Fibroblast of the aortic adventitia (primary cell): ENCODE measurements at regions not wholly inside any gene's neighbourhood (a gene's known extent, or its start where the extent isn't known, plus 50 kb on each side); places are given as distances from the start of the nearest gene placed in this dataset.

Experiments
- DNase-seq: peaks from one replicate; pipeline ENCODE4 v3.0.0-alpha.2; 2010; ENCODE audit warnings: low read depth
- H3K4me3 ChIP-seq: 2 replicates; pipeline ENCODE4 v1.5.1; 2011; ENCODE audit warnings: low read depth, mild to moderate bottlenecking, control low read depth, low read length, moderate library complexity
- TF ChIP-seq, protein P1 (sequence below): IDR thresholded peaks from 2 replicates; pipeline ENCODE4 v1.5.1; 2011; ENCODE audit warnings: mild to moderate bottlenecking, low read length, control low read depth, inconsistent platforms; ENCODE audit not compliant: insufficient read depth

DNA sequence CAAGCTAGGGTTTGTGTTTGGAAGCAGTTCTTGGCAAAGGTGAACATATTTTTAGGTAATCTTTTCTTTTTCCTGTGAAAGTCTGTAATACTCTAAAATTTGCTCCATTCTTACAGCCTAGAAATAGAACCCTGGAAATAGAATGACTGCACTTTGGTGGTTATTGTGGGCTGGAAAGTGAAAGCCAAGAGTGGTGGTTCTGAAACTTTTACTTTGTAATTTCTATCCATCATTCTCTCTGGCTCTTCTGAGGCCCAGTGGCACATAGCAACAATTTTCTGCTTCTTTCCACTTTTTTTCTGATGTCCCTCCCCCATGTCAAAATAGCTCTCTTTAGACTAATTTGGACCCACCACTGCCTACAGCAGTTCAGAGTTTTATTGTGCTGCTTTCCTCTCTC, 300.4 kb upstream of the RPS6KA3 start:
- TF ChIP-seq, protein P1, sequence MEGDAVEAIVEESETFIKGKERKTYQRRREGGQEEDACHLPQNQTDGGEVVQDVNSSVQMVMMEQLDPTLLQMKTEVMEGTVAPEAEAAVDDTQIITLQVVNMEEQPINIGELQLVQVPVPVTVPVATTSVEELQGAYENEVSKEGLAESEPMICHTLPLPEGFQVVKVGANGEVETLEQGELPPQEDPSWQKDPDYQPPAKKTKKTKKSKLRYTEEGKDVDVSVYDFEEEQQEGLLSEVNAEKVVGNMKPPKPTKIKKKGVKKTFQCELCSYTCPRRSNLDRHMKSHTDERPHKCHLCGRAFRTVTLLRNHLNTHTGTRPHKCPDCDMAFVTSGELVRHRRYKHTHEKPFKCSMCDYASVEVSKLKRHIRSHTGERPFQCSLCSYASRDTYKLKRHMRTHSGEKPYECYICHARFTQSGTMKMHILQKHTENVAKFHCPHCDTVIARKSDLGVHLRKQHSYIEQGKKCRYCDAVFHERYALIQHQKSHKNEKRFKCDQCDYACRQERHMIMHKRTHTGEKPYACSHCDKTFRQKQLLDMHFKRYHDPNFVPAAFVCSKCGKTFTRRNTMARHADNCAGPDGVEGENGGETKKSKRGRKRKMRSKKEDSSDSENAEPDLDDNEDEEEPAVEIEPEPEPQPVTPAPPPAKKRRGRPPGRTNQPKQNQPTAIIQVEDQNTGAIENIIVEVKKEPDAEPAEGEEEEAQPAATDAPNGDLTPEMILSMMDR: no peak
- H3K4me3 ChIP-seq: no peak overlapping the region
- no peak for DNase-seq

DNA sequence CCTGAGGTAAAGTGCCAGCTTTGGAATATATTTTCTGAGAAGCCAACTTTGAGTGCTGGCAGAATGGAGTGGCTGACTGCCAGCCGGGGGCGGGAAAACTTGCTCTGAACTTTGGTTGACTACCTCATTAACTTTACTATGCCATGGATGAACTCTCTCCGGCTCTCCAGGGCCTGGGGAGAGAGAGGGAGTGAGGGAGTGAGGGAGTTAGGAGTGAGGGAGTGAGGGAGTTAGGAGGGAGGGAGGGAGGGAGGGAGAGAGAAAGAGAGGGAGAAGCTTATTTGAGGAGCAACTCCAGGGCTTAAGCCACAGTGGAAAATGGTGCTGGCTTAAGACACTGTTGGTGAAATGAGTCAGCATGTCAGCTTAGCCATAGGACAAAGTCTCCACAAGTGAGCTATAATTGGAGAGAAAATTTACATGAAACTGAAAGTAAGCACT, 280.9 kb upstream of the RPS6KA3 start:
- TF ChIP-seq, protein P1: no peak
- H3K4me3 ChIP-seq: no peak overlapping the region
- DNase-seq: peak; percentile 77

DNA sequence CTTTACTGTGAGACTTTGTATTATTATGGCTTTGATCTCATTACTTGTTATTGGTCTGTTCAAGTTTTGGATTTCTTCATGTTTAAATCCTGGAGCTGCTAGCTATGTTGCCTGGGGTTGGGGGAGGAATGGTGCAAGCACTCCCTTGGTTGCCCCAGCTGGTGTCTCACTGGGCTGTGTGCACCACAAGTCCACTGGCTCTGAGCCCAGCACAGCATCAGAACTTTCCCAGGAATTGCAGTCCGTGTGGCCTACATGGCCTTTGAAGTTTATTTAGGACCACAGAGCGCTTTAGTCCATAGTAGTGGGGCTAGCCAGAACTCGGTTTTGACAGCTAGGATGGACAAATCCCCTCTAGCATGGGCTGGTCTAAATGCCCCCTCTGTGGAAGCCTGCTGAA, 278.8 kb upstream of the RPS6KA3 start:
- TF ChIP-seq, protein P1: no peak
- DNase-seq: peak; percentile 16

DNA sequence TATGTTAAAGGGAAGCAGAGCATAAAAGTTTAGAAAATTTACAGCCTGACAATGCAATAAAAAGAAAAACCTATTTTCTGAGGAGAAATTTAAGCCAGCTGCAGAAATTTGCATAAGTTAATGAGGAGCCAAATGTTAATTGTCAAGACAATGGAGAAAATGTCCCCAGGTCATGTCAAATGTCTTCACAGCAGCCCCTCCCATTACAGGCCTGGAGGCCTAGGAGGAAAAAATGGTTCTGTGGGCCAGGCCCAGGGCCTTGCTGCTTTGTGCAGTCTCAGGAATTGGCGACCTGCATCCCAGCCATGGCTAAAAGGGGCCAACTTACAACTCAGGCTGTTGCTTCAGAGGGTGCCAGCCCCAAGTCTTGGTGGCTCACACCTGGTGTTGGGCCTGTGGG, 275.4 kb upstream of the RPS6KA3 start:
- no peak for DNase-seq
- TF ChIP-seq, protein P1: no peak
- no peak overlapping the region for H3K4me3 ChIP-seq

More for the DNA sequence above, 278.8 kb upstream of the RPS6KA3 start:
- H3K4me3 ChIP-seq: no peak overlapping the region

DNA sequence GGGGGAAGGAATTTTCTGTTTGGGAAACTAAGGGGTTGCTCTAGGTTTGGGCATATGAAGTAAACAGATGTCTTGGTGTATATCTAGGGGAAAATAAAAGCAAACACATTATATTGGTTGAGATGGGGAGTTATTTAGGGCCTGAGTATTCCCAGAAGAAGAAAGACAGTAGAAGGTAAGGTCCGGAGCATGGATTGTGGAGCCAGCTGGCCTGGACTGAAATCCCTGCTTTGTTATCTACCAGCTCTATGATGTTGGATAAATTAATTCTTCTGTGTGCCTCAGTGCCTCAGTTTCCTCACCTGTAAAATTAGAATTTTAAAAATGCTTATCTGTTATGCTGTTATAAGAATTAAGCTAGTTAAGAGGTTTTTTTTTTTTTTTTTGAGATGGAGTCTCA, 272.3 kb upstream of the RPS6KA3 start:
- no peak overlapping the region for H3K4me3 ChIP-seq
- DNase-seq: no peak
- TF ChIP-seq, protein P1: no peak

DNA sequence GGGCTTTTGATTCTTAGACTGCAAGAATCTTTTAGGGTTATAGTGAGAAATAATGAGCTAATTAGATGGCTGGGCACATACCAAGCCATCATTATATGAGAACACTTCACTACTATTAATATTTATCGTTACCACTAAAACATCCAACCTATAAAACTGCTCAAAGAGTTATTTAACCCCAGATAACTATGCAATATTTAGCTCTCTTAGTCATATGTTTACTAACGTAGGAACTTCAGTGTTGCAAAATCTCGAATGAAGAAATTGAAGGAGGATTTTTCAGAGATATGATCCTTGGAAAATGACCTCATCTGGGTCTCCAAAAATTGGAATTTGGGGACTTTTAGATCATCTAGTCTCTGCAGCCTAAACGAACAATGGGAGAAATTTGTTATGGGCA, 265.0 kb upstream of the RPS6KA3 start:
- no peak for DNase-seq
- no peak overlapping the region for H3K4me3 ChIP-seq
- TF ChIP-seq, protein P1: no peak

DNA sequence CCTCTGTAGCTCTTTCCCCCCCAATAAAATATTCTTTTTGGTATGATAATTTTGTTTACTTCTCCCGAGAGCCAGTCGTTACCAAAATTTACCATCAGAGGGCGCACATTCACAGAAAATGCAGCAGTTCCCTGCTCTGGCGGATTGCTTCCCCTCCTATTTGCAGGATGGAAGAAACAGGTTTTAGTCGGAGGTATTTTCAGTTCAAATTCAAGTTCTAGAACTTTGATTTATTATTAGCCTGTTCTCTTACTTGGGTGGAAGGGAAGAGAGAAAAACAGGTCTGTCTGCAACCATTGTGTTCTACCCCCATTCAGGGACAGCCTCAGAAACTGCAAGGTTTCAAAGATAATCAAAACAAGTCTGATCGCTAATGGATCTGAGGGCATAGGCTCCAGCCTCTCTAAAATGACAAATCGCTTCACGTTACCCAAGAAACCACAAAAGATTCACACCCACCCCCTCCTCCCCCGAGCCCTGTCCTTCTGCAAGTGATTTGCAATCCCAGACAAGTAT, 263.8 kb upstream of the RPS6KA3 start:
- TF ChIP-seq, protein P1: peak; percentile 71
- peak overlapping the region; percentile 40 for H3K4me3 ChIP-seq
- peak; percentile 74 for DNase-seq
